ENCODE measurements at regions not wholly inside any gene's neighbourhood (a gene's known extent, or its start where the extent isn't known, plus 50 kb on each side); places are given as distances from the start of the nearest gene placed in this dataset.

- TF ChIP-seq CTCF (IDR thresholded peaks at IDR 0.05; ENCODE audit: low read depth, low read length) (no peak), EZH2phosphoT487 (IDR thresholded peaks at IDR 0.05; ENCODE audit: low read depth) (no peak)
These were observed 149.9 kb downstream of the MRPL39 start for GRCh38 chr21:25457411-25457810.

Data from OCI-LY3 (cell line).